ENCODE measurements at regions not wholly inside any gene's neighbourhood (a gene's known extent, or its start where the extent isn't known, plus 50 kb on each side); places are given as distances from the start of the nearest gene placed in this dataset.

DNA sequence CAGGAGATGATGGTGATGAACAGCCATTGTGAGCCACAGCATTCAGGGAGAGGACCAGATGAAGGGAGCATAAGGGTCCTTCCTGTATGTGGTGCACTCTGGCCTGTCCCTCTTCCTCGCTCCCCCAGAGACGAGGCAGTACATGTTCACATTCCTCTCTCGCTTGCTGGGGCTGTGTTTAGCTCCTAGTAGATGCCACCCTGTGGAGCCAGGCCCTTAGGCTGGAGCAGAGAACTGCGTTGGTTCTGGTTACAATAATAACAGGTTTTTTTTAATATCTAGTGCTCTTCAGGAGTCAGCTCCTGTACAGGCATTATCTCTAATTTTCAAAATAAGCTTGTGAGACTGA lies 171.1 kb upstream of the MYT1L start:
- Mint-ChIP-seq H3K4me3 (ENCODE audit: unreplicated experiment) (no peak overlapping the region), H3K27me3 (ENCODE audit: low read depth) (no peaks in the 10 kb centered on the region), H3K36me3 (ENCODE audit: low read depth) (no peaks in the 10 kb centered on the region), H3K27ac (ENCODE audit: unreplicated experiment) (no peak overlapping the region), H3K4me1 (ENCODE audit: low read depth) (no peaks in the 10 kb centered on the region), H3K9me3 (ENCODE audit: low read depth) (peaks cover 9% of the 10 kb centered on the region)
- TF ChIP-seq, protein P1, sequence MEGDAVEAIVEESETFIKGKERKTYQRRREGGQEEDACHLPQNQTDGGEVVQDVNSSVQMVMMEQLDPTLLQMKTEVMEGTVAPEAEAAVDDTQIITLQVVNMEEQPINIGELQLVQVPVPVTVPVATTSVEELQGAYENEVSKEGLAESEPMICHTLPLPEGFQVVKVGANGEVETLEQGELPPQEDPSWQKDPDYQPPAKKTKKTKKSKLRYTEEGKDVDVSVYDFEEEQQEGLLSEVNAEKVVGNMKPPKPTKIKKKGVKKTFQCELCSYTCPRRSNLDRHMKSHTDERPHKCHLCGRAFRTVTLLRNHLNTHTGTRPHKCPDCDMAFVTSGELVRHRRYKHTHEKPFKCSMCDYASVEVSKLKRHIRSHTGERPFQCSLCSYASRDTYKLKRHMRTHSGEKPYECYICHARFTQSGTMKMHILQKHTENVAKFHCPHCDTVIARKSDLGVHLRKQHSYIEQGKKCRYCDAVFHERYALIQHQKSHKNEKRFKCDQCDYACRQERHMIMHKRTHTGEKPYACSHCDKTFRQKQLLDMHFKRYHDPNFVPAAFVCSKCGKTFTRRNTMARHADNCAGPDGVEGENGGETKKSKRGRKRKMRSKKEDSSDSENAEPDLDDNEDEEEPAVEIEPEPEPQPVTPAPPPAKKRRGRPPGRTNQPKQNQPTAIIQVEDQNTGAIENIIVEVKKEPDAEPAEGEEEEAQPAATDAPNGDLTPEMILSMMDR (IDR thresholded peaks at IDR 0.05): no peak
- no peak for DNase-seq (ENCODE audit: low spot score)

DNA sequence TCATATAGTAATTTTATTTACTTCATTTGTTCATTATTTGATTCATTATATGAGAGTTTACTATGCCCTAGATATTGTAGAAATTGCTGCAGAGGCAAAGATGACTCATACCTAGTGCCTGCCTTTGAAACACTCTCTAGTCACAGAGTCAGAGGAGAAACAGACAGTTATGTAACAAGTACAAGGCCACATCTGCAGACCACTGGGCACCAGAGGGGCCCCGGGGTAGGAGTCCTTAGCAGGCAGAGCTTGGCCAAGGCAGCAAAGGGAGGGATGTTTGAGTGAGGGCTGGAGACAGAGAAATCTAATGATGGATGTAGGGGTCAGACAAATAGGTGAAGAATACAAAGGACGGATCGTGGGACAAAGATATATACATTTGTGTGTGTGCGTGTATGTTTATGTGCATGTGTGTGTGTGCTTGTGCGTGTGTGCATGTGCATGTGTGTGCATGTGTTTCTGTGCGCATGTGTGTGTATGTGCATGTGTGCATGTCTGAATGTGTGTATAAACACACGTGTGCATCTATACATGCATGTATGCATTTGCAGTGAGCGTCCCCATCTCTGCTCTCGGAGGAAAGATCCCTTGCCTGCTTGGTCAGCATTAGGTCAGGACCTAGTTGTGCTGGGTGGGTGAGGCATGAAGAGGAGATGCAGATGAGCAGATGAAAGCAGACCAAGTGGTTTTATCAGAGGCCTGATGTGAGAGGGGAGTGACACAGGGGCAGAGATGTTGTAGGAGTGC lies 170.6 kb upstream of the MYT1L start:
- Mint-ChIP-seq H3K9me3 (ENCODE audit: low read depth) (peaks cover 8% of the 10 kb centered on the region), H3K27ac (ENCODE audit: unreplicated experiment) (no peak overlapping the region), H3K27me3 (ENCODE audit: low read depth) (no peaks in the 10 kb centered on the region), H3K4me3 (ENCODE audit: unreplicated experiment) (no peak overlapping the region), H3K36me3 (ENCODE audit: low read depth) (no peaks in the 10 kb centered on the region), H3K4me1 (ENCODE audit: low read depth) (no peaks in the 10 kb centered on the region)
- no peak for DNase-seq (ENCODE audit: low spot score)
- TF ChIP-seq, protein P1 (IDR thresholded peaks at IDR 0.05): no peak

DNA sequence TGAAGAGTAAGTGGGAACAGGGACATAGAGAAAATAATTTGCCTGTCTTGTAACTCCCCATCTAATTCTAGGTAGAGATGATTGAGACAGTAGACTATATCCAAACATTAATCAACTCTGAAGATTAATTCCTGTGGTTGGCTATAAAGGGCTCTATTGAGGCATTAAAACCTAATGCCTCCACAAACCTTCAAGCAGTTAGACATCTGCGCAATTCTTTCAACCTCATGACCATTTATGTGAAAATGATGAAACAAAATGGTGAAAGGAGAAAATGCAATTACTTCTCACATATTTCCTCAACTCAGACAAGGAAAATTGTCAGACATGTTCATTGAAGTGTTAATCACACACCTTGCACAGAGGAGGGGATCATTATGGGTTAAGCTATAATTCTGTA lies 164.5 kb upstream of the MYT1L start:
- H3K27ac Mint-ChIP-seq (ENCODE audit: unreplicated experiment): no peak overlapping the region
- TF ChIP-seq, protein P1 (IDR thresholded peaks at IDR 0.05): no peak
- no peak for DNase-seq (ENCODE audit: low spot score)
- H3K4me1 Mint-ChIP-seq (ENCODE audit: low read depth): no peaks in the 10 kb centered on the region
- H3K4me3 Mint-ChIP-seq (ENCODE audit: unreplicated experiment): no peak overlapping the region
- peaks cover 2% of the 10 kb centered on the region for H3K27me3 Mint-ChIP-seq (ENCODE audit: low read depth)
- H3K9me3 Mint-ChIP-seq (ENCODE audit: low read depth): peaks cover 7% of the 10 kb centered on the region
- H3K36me3 Mint-ChIP-seq (ENCODE audit: low read depth): no peaks in the 10 kb centered on the region

DNA sequence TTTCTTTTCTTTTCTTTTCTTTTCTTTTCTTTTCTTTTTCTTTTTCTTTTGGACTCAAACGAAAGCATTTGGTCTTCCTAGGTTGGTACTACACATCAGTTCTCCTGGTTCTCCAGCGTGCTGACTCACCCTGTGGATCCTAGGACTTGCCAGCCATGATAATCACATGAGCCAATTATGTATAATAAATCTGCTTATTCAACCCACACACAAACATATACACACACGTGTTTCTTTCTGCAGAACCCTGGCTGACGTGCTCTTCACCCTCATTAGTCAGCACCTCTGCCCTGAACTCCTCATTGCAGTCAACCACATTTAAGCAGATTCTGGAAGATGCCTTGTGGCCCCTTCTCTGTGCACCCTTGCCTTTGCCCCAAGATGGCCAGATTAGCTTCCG lies 162.4 kb upstream of the MYT1L start:
- Mint-ChIP-seq H3K27ac (ENCODE audit: unreplicated experiment) (no peak overlapping the region), H3K9me3 (ENCODE audit: low read depth) (peaks cover 10% of the 10 kb centered on the region), H3K36me3 (ENCODE audit: low read depth) (no peaks in the 10 kb centered on the region), H3K4me1 (ENCODE audit: low read depth) (no peaks in the 10 kb centered on the region), H3K4me3 (ENCODE audit: unreplicated experiment) (no peak overlapping the region), H3K27me3 (ENCODE audit: low read depth) (peaks cover 2% of the 10 kb centered on the region)
- no peak for DNase-seq (ENCODE audit: low spot score)
- TF ChIP-seq, protein P1 (IDR thresholded peaks at IDR 0.05): no peak

DNA sequence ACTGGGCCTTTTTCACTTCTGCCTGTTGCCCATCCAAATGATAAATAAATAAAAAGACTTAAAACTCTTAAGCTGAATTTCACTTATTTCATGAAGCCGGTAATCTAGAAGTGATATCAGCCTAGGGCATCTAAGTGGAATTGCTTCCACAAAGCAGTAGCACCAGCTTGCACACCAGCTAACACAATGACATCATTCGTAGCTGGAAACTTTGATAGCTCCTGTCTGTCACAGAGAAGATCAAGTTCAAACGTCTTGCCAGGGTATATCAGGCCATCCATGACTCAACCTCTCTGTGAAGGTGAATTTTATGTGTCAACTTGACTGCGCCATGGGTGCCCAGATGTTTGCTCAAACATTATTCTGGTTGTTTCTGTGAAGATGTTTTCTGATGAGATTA lies 161.7 kb upstream of the MYT1L start:
- H3K27me3 Mint-ChIP-seq (ENCODE audit: low read depth): peaks cover 5% of the 10 kb centered on the region
- H3K36me3 Mint-ChIP-seq (ENCODE audit: low read depth): no peaks in the 10 kb centered on the region
- no peak for DNase-seq (ENCODE audit: low spot score)
- no peak overlapping the region for H3K4me3 Mint-ChIP-seq (ENCODE audit: unreplicated experiment)
- H3K27ac Mint-ChIP-seq (ENCODE audit: unreplicated experiment): no peak overlapping the region
- H3K9me3 Mint-ChIP-seq (ENCODE audit: low read depth): peaks cover 10% of the 10 kb centered on the region
- TF ChIP-seq, protein P1 (IDR thresholded peaks at IDR 0.05): no peak
- H3K4me1 Mint-ChIP-seq (ENCODE audit: low read depth): no peaks in the 10 kb centered on the region

Measured in chondrocyte (in vitro differentiated cells).